ENCODE measurements at regions not wholly inside any gene's neighbourhood (a gene's known extent, or its start where the extent isn't known, plus 50 kb on each side); places are given as distances from the start of the nearest gene placed in this dataset.
"Not testable (repeated sequence)": the region's sequence is repeated elsewhere in the genome, so short reads cannot be mapped to it uniquely, and the experiment has no call there.

GRCh38 chr2:95767531-95767930 lies 175.7 kb downstream of the TRIM43 start:
- FAIRE-seq: not testable (repeated sequence)

- not testable (repeated sequence) for FAIRE-seq
Observed at GRCh38 chr2:95767950-95768349, 176.1 kb downstream of the TRIM43 start.

- FAIRE-seq: not testable (repeated sequence)
Observed at GRCh38 chr2:95769256-95769655, 177.5 kb downstream of the TRIM43 start.

GRCh38 chr2:95770726-95771125 lies 178.9 kb downstream of the TRIM43 start:
- FAIRE-seq: not testable (repeated sequence)

- FAIRE-seq: not testable (repeated sequence)
Observed at GRCh38 chr2:95774322-95775192, 182.8 kb downstream of the TRIM43 start.

GRCh38 chr2:95775193-95775531 lies 183.4 kb downstream of the TRIM43 start:
- not testable (repeated sequence) for FAIRE-seq

Measured in A204.1 (cell line).